Ishikawa (cell line): ENCODE measurements at regions not wholly inside any gene's neighbourhood (a gene's known extent, or its start where the extent isn't known, plus 50 kb on each side); places are given as distances from the start of the nearest gene placed in this dataset.
A peak's percentile ranks its signal among the peaks of the same experiment; 100 is the strongest.

Experiments used
- TAF1 ChIP-seq: IDR thresholded peaks from 2 replicates; pipeline ENCODE4 v1.6.1; 2012; ENCODE audit warnings: low read depth, mild to moderate bottlenecking
- ZBTB7A ChIP-seq: IDR thresholded peaks from 2 replicates; pipeline ENCODE4 v1.6.1; 2012; ENCODE audit warnings: low read depth

GRCh38 chr3:195989921-195990840 is 81.8 kb upstream of the TNK2 start:
- TF ChIP-seq TAF1 (peak; percentile 74), ZBTB7A (peak; percentile 85; the same call in 1 of the 2 replicates)
